CD4-positive, alpha-beta T cell treated with Interleukin-12 subunit alpha and Interleukin-12 subunit beta, for 1 hour (primary cell): ENCODE measurements at regions not wholly inside any gene's neighbourhood (a gene's known extent, or its start where the extent isn't known, plus 50 kb on each side); places are given as distances from the start of the nearest gene placed in this dataset.

Experiments used
- DNase-seq: peaks from one replicate; pipeline ENCODE4 v3.0.0-alpha.2; 2020

DNA sequence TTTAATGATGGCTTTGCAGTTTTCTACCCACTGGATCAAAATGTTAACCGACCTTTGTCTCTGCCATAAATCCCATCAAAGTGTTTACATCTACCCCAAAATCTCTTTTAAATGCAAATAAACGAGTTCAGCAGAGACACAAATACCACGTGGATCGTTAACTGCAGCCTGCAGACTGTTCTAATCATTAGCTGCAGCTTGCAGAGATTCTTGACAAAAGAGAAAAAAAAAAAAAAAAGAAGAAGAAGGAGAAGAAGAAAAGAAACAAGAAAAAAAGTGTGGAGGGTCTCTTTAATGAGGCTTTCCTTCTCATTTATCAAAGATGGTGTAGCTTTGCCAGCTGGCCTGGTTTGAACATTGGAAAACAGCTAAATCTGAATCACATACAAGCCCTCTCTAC lies 275.7 kb downstream of the NEDD1 start:
- DNase-seq, result no peak

DNA sequence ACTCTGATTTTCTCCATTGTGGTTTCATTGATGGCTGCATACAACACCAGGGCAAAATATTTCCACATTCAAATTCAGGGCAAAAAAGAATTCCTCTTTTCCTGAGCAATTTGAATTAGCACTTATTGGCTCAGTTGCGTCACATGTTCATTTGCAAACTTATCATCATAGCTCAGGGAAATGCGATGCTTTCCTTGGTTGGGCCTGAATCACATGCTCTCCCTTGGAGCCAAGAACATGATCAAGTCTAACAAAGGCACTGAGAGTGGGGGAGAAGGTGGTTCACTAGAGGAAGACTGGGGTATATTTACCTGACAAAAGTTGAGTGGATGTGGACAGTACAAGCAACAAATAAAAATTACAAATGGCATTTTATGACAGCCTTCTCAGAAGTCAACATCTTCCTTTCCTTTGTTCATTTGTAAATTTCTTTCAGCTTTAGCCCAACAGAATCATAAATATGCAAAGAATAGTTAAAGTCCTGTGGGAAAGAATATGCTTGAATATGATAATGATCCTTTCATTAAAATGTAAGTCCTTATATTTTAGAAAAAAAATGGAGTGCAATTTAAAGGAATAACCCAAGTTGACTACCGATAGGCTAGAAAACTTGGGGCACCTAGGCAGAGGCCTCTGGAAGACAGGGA lies 277.2 kb downstream of the NEDD1 start:
- no peak for DNase-seq

DNA sequence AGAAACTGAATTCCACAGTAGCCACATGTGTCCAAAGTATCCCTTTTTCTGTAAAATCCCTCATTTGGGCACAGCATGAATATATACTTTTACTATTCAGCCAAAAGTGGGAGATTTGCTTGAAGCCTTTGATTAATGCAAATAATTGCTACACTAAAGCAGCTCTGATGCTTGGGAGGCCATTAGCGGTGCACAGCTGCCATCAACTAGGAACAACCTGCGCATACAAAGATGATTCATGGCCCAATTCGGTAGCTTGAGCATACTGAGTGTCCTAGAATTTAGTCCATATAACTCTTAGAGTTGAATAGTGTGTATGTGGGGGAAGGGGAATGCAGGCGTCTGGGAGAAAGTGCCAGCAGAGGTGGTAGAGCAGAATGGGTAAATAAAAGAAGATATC lies 277.0 kb upstream of the RMST start:
- no peak for DNase-seq

DNA sequence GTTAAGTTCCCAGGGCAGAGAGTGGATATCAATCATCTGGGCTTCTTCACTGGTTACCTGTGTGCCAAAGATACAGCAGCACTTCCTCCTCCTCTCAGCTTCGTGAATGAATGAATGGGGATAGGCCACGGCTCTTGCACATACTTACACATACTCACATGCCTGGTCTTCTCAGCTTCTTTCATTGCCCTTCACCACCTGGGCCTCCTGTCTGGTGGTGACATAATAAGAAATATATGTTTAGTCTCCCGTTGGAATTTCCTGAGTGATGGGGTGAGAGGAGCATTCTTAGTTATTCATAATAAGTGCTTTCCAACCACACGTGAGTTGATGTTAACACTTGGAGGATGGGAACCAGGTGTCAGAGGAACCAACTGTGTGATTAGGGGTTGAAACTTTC lies 268.1 kb upstream of the RMST start:
- DNase-seq, result no peak

DNA sequence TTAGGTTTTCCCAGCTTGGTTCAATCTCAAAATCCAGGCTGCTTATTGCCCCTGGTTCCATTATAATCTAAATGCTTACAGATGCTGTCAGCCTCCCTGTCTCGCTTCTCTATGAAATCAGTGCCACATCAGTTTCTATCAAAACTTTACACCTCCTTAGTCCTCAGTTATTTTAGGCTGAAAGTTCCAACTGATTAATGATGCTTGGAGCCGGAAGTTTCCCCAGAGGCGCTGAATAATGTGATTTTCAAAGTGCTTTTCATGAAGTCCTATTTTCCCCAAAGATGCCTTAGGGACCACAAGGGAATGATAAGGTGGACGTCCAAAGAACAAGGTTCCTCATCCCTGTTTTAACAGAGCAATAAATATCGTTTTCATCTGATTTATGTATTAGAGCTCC lies 262.4 kb upstream of the RMST start:
- DNase-seq, result no peak

DNA sequence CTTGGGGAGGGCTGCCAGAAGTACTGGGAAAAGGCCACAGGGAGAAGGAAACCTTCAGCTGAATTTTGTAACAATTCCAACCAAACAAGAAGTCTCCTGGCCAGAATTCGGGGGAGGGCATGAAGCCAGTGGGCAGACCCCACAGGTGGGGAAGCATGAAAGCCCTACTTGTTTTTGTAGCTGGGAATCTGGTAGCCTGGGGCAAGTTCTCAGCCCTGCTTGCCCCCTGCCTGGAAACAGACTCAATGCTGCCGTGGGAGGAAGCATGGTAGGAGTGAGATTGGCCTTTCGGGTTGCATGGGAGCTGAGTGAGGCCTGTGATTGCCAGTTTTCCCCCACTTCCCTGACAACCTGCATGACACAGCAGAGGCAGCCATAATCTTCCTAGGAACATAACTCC lies 259.2 kb upstream of the RMST start:
- no peak for DNase-seq

DNA sequence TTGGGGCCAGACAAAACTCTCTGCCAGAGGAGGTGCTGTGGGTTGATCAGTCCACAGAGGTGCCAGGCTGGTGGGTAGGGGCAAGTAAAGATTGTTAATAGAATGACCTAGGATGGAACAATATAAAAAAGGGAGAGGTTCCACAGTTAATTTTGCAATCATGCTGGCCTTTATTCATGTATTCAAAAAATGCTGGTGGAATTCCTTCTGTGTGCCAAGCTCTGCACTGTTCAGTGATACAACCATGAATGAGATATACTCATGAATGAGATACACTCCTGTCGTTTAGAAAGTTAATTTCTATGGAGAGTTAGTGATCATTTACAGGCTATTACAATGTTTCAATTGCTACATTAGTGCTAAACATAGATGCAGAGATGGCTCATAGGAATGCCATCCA lies 252.6 kb upstream of the RMST start:
- DNase-seq, result no peak

DNA sequence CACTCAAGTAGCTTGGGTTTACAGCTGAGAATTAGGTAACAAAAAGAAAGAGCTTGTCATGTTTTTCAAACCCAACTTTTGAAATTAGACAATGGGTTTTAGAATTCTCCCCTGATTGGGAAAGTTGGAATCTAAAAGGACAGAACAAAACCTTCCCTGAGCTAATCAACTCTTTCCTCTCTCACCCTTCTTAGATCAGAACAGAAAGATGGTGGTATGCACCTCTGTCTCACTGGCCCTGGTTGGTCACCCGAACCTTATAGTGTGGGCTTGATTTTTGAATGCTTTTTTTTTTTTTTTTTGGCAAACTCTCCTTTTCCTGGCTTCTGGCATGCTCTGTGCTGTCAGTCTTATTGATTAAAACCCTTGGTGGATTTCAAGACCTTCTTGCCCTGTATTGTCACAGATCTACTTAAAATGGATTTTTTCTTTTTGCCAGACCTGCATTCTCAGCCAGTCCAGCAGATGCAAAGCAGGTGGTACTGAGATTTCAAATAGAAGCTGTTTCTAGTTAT lies 251.1 kb upstream of the RMST start:
- no peak for DNase-seq

DNA sequence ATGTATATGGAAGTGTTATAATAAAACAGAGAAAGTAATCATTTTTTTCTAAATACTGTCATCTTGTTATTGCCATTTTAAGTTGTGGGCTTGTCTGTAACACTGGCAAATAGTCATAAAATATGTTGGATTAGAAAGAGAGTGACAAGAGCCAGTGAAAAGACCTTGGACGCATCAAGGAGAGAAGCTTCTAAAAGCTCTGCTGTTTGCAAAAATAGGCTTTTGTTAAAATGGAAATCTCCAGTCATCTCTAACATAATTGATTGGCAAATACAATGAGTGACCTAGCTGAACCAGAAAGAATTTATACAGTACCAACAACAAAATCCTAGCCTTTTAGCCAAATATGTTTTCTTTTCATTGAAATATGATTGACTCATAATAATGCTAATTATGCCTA lies 245.8 kb upstream of the RMST start:
- no peak for DNase-seq

DNA sequence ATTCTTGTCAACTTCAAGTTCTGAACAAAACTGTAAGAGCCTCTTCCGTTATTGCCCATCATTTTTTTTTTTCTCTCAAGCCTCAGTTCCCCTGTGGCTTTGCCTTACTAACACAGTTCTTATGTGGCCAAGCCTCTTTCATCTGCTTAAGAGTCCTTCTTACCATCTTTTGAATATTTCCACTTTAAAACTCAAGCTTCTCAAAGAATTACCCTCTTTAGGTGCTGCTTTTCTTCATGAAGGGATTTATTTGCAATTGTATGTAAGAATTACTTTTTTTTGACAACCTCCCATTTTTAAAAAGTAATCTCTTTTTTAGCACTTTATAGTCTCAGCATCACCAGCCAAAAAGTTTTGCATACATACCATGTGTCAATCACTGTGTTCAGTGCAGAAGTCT lies 240.2 kb upstream of the RMST start:
- no peak for DNase-seq

DNA sequence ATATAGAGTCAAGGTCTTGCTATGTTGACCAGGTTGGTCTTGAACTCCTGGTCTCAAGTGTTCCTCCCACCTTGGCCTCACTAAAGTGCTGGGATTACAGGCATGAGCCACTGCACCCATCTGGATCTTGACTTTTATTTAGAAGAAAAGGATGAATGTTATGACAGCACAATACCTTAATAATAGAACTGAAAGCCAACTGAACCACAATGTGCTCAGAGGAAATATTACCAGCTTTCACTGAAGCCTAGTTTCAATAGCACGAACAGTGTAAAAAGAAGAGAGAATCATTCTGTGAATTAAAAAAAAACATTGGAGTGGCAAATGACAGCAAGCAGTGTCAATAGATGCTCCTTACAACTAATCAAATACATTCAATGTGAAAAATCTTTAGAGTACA lies 239.2 kb upstream of the RMST start:
- no peak for DNase-seq

DNA sequence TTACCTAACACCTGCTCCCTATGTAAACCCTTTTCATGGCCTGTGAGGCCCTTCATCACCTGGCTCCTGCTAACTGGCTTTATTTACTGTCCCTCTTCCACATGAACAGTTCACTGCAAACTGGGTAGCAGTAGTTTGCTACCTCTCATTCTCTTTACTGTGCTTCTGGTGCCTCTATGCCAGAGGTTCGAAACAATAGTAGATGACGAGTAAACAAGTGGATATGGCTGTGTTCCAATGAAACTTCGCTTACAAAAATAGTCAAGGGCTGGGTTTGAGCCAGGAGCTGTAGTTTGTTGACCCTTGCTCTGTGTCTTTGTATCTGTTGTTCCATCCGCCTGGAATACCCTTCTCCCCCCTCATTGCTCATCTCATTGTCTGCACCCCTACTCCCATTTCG lies 233.6 kb upstream of the RMST start:
- no peak for DNase-seq

DNA sequence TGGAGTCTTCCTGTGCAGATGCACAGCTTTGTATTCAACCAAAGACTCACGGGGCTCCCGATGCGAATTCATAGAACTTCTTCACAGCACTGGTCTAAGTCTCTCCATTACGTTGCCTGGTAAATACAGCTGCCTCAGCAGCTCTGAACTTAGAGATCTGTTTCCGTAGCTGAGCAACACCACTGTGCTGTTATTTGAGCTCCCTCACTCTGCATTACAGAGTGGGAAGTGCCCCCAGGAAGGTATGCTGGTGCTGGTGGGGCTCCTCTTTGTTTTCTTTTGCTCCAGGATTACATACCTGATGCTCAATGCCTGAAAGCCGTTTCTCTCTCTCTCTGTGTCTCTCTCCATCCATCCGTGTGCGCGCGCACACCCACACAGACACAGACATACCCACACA lies 227.5 kb upstream of the RMST start:
- DNase-seq, result no peak

DNA sequence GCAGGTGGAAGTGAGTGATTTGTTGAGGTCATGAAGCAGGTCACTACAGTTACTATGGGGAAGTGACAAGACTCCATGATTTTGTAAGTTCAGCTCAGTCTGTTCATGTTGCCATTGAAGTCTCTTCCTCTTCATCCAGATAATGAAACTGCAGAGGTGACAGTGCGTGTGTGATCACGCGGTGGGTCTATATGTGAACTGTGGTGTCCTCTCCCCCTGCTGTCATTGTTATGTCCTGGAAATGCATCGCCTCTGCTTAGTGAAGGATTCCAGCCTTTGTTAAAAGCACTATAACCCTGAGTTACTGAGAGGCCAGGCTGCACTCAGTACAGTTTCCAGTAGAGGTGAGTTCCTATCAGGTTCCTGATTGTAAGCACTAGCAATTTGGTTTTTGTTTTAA lies 216.2 kb upstream of the RMST start:
- DNase-seq, result no peak

DNA sequence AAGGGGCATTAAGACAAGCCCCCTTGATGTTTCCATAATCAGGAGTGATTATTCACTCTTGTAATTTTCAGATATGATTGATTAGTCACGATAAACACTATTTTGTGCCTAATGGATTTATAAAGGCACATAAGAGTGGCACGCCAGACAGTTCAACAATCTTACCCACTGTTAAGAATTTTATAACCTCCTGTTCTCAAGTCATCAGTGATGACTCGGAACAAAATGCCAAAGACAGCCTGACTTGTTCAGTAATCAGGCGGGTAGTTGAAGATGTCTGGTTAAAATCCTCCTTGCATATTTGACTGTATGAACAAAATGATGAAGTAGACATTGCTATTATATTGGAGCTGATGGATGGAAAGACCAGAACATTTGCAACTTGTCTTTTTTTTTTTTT lies 212.1 kb upstream of the RMST start:
- no peak for DNase-seq

DNA sequence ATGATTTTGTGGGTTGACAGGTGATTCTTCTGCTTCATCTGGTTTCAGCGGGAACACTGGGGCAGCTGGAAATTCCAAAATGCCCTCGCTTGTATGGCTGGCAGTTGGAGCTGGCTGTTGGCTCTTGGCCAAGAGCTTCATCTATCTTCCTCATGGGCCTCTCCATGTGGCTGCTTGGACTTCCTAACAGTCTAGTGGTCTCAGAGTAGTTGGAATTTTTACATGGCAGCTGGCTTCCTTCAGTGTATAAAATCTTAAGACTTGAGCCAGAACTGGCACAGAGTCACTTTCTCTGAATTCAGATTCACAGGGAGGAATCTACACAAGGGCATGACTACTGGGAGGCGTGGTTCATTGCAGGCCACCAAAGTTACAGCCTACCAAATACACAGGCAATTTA lies 204.9 kb upstream of the RMST start:
- DNase-seq, result no peak

DNA sequence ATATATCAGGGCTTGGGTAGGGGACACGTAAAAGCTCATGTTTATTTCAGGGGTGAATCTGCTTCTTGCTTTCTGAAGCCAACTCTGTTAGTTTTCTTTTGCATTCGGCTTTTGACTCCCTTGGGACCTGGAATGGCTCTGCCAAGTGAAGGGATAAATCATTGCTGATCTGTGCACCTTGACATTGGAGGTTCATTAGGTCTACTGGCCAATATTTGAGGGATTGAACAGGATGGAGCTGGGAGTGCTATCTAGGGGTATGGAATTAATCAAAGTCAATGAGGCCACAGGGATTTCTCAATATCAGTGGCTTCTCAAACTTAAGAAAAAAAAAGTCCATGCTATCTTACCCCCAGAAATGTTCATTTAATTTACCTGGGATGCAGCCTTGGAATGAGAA lies 203.5 kb upstream of the RMST start:
- DNase-seq, result no peak

DNA sequence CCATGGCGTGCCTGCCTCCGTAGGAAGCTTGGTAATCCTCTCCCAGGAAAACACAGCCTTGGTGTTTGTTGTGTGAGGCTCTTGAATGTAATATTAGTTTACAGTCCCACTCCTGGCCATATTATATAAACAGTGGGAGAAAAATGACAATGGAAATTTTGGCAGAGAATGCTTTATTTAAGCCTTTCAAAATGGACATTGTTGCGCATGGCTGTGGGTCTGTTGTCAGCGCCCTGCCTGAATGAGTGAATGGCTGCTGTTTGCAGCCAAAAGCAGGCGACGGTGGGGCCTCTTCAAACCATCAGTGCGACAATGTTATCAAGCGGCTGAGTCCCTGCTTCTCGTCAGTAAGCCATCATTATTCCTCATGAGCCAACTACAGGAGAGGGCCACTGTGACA lies 201.8 kb upstream of the RMST start:
- DNase-seq, result no peak

DNA sequence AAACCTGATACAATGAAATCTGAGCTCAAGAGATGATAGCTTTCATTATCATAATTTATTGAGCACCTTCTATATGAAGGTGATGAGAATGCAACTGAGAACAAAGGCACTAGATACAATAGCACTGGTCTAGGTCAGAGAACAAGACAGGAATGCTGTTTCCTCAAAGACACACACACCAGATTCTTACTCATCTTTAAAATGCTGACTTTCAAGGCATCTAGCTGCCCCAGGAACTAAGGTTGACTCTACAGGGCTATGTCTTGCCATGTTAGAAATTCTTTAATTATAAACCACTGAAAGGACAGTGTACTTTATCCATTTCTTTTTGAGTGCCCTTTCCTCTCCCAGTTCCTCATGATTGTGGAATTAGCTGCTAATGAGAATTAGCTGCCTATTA lies 195.4 kb upstream of the RMST start:
- DNase-seq, result no peak

DNA sequence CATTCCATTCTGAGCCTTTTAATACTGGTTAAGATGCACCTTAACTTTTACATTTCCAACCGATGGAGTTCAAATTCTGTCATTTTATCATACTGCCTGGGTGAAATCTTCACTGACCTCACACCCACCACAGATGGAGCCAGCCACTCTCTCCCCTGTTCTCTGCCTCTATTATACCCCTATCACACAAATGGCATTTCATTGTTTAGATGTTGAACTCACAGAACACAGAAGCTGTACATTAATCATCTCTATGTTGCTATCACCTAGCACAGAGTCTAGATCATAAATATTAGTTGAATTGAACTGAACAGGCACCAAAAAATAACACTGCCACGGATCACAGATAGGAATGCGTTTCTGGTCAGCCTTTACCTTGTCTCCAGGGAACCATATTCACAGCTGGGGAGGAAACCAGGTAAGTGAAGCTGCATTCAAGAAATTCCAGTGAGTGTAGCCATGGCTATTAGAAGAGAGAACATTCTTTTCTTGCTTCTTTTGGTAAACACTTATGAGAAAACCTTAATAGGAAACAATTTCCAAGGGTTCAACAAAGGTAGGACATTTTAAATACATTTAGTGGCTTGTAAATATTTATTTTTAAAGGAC lies 194.9 kb upstream of the RMST start:
- no peak for DNase-seq

DNA sequence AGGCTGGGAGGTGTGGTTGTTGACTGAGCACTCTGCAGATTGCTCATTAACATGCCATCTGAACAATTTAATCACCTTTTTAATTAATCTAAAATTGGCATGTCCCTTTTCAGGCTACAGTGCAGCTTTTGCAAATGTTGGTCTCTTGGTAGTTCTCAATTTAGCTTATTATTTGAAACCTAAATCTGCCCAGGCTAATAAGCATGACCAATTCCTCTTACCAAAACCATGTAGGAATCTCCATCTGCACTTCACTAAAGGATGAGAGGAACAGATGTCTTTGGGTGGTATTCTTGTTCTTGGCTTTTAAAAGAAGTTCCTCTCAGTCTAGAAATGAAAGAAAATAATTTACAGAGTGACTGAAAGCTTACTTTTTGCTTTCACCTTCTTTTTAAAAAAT lies 190.1 kb upstream of the RMST start:
- no peak for DNase-seq

DNA sequence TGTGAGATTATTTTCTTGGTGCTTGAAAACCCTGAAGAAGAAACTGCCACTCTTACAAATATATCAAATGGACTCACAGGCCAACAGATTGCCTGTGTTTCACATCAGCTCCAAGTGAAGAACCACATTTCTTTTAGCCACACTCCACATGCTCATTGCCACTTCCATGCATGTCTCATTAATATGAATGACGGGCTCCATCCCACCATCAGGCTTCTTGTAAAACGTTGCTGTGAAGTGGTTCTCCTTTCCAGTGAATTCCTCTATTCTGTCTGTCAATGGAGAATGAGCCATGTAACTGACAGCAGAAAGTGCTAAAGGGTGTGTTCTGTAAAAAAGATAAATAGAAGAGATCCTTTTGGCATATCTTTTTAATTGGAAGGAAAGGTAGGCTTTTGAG lies 188.2 kb upstream of the RMST start:
- DNase-seq, result no peak

DNA sequence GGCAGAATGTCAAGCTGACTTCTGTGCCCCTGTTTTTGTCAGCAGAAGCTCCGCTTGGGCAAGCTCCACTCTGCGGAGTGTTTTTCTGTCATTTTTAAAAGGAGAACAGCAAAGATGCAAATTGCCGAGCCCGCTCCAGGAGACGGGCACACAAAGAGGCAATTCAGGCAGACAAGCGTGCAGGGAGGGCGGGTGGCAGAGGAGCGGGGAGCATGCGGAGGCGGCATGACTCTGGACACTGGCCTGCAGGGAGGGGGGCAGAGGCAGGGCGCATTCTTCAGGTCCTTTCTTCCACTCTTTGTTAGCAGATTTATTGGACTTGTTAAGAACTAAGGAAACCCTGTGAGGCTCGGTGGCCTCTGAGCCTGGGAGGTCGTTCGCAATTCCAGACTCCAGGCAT lies 187.3 kb upstream of the RMST start:
- DNase-seq, result no peak

DNA sequence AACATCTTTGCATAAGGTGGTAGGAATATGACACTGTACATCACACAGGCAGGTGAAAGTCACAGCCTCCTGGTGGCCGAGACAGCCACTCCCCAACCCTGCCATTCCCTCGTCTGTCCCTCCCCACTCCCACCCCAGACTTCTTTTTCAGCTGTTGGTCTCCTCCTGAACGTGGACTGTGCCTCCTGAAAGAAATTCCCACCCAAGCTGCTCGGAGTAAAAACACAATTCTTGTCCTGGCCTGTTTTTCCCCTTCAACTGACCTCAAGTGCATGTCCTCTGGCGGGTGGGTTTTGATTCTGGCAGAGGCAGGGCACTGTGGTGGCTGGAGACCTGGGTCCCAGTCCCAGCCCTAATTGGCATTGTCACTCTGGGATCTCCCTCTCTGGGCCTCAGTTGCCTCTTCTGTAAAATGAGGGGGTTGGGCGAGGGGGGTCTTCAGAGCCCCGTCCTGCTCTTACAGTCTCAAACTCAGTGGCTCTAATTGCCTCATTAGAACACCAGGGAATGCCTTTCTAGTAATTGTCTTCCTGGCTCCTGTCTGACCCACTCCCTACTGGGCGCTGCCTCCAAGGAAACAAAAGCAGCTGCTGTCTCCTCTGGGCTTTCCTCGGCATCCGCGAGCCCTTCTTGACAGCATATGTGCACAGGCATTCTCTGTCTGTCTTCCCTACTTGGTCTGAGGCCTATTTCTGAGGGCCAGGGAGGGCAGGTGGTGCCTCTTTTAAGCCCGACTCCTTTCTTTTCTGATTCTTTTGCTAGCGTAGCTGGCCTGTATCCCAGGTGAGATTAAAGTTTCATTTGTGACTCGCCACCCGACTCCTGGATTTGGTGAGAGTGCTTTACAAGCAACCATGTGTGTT lies 186.6 kb upstream of the RMST start:
- DNase-seq, result no peak
